K562 (cell line): ENCODE measurements at regions not wholly inside any gene's neighbourhood (a gene's known extent, or its start where the extent isn't known, plus 50 kb on each side); places are given as distances from the start of the nearest gene placed in this dataset.

ENCODE experiments used
- ATAC-seq: fragments of 200-7000 bp; cut with Tn5 transposase; 3 replicates; pipeline ENCODE4 v1.9.1; 2020; ENCODE audit warnings: moderate library complexity
- BruUV-seq: library from RNA; stranded (reverse); fragments of 400-500 nt; replicated peaks from 2 replicates; lab custom pipeline; 2021; lab: Mats Ljungman, UMichigan
- CTCF ChIA-PET: fragments of 300-600 bp; formaldehyde crosslinking; extraction: SDS; loops from one replicate; lab custom pipeline; 2021; ENCODE audit warnings: low intra/inter-chr PET ratio; lab: Yijun Ruan, JAX
- POLR2A ChIA-PET: fragments of 300-600, 350-650 bp; sonication (Branson Sonifier 250); formaldehyde crosslinking; extraction: SDS; loops from one replicate; lab custom pipeline; 2021; ENCODE audit warnings: antibody characterized with exemption, inconsistent platforms; lab: Yijun Ruan, JAX
- DNase-seq, 4 experiments: peaks; one replicate each; pipeline versions ENCODE4 v3.0.0 to v3.0.0-alpha.2; 2011 to 2018; ENCODE audit warnings: low spot score in 3 of 4, mixed read lengths in 3 of 4; ENCODE audit errors: extremely low read depth in 1 of 4
- FAIRE-seq: peaks from 2 replicates; lab custom pipeline; 2011; peaks lifted over from hg19 to GRCh38; lab: Jason Lieb, UNC
- H2AFZ ChIP-seq: 2 replicates; pipeline ENCODE4 v1.6.0; 2011; ENCODE audit warnings: low read depth, low read length, control low read depth, inconsistent platforms
- H3K27ac ChIP-seq: fragments of 200-600 bp; 3 replicates; pipeline ENCODE4 v1.8.0; 2011; ENCODE audit warnings: low read depth, mild to moderate bottlenecking, control low read depth, inconsistent platforms, low read length, moderate library complexity, mixed read lengths; ENCODE audit errors: extremely low read depth
- H3K27me3 ChIP-seq, 2 experiments: fragments of 300-600 bp in 1 of 2; 2 replicates in 1 of 2; 3 replicates in 1 of 2; pipeline versions ENCODE4 v1.6.0 to v1.8.0; 2011; ENCODE audit warnings: inconsistent platforms in 2 of 2, low read length in 2 of 2, mild to moderate bottlenecking in 1 of 2, mixed read lengths in 1 of 2, moderate library complexity in 1 of 2; ENCODE audit not compliant: control insufficient read depth in 2 of 2, insufficient read depth in 2 of 2
- H3K36me3 ChIP-seq: fragments of 300-600 bp; 3 replicates; pipeline ENCODE4 v1.8.0; 2011; ENCODE audit warnings: mild to moderate bottlenecking, low read length, inconsistent platforms; ENCODE audit not compliant: control insufficient read depth, insufficient read depth
- H3K4me1 ChIP-seq, 2 experiments: fragments of 200-600 bp in 1 of 2; replicated peaks in 1 of 2; 2 replicates in 1 of 2; 3 replicates in 1 of 2; pipeline versions ENCODE4 v1.5.1 to v1.8.0; 2011; ENCODE audit warnings: inconsistent platforms in 2 of 2, low read length in 2 of 2, mild to moderate bottlenecking in 1 of 2, mixed read lengths in 1 of 2, moderate library complexity in 1 of 2; ENCODE audit not compliant: control insufficient read depth in 2 of 2, insufficient read depth in 2 of 2
- H3K4me2 ChIP-seq: 2 replicates; pipeline ENCODE4 v1.6.1; 2011; ENCODE audit warnings: low read length, control low read depth, inconsistent platforms, mixed read lengths; ENCODE audit not compliant: insufficient read depth
- H3K4me3 ChIP-seq: fragments of 200-600 bp; sonication (generic), shearing (Covaris generic); 2 replicates; pipeline ENCODE4 v1.5.1; 2016; ENCODE audit warnings: control low read depth, inconsistent platforms
- H3K79me2 ChIP-seq: fragments of 200-600 bp; 3 replicates; pipeline ENCODE4 v1.8.0; 2011; ENCODE audit warnings: low read length, inconsistent platforms; ENCODE audit not compliant: control insufficient read depth, insufficient read depth
- H3K9ac ChIP-seq, 2 experiments: 2 replicates each; pipeline versions ENCODE4 v1.6.0 to v1.6.1; 2011; ENCODE audit warnings: low read depth in 2 of 2, low read length in 2 of 2, control low read depth in 1 of 2, inconsistent platforms in 1 of 2, mild to moderate bottlenecking in 1 of 2, mixed read lengths in 1 of 2; ENCODE audit not compliant: insufficient read depth in 1 of 2
- H3K9me1 ChIP-seq: one replicate; pipeline ENCODE4 v1.6.0; 2011; ENCODE audit warnings: inconsistent platforms, mild to moderate bottlenecking, low read length, moderate library complexity; ENCODE audit not compliant: control insufficient read depth, insufficient read depth
- H3K9me3 ChIP-seq: replicated peaks from 2 replicates; pipeline ENCODE4 v1.5.1; 2011; ENCODE audit warnings: low read depth, low read length, inconsistent platforms; ENCODE audit not compliant: control insufficient read depth, insufficient read depth
- H4K20me1 ChIP-seq: replicated peaks from 2 replicates; pipeline ENCODE4 v1.6.1; 2011; ENCODE audit warnings: low read length, inconsistent platforms, mixed read lengths; ENCODE audit not compliant: control insufficient read depth, insufficient read depth
- ARNT ChIP-seq, 2 experiments: fragments of 450-650 bp; IDR thresholded peaks; 2 replicates each; pipeline ENCODE4 v1.6.1; 2016; ENCODE audit warnings: mild to moderate bottlenecking in 1 of 2
- CBFB ChIP-seq: sonication (generic); formaldehyde crosslinking; IDR thresholded peaks from 2 replicates; pipeline ENCODE4 v1.4.0; 2020; ENCODE audit warnings: mild to moderate bottlenecking, missing genetic modification reagents
- E2F4 ChIP-seq: sonication (generic); formaldehyde crosslinking; IDR thresholded peaks from 2 replicates; pipeline ENCODE4 v1.8.0; 2022; ENCODE audit warnings: mild to moderate bottlenecking, low read depth, missing genetic modification reagents
- EHMT2 ChIP-seq: fragments of 450-650 bp; IDR thresholded peaks from 2 replicates; pipeline ENCODE4 v1.6.1; 2018; ENCODE audit warnings: antibody characterized with exemption
- GTF2E2 ChIP-seq: fragments of 200-800 bp; sonication (Bioruptor generic); IDR thresholded peaks from 2 replicates; pipeline ENCODE4 v1.6.1; 2016; ENCODE audit warnings: missing genetic modification characterization, missing compliant biosample characterization
- OTX1 ChIP-seq: fragments of 450-650 bp; formaldehyde crosslinking; IDR thresholded peaks from 2 replicates; pipeline ENCODE4 v1.4.0; 2022; ENCODE audit warnings: mild to moderate bottlenecking
- TEAD2 ChIP-seq: fragments of 450-650 bp; IDR thresholded peaks from 2 replicates; pipeline ENCODE4 v1.6.1; 2016; ENCODE audit warnings: missing genetic modification characterization, control low read depth, missing compliant biosample characterization
- XRCC5 ChIP-seq: fragments of 200-400 bp; formaldehyde crosslinking; IDR thresholded peaks from 2 replicates; pipeline ENCODE4 v1.6.1; 2017; ENCODE audit warnings: low read depth, mild to moderate bottlenecking, low read length
- ZBTB7A ChIP-seq: IDR thresholded peaks from 2 replicates; pipeline ENCODE4 v1.6.1; 2011; ENCODE audit warnings: low read depth, mild to moderate bottlenecking, low read length, moderate library complexity, borderline replicate concordance; ENCODE audit not compliant: control insufficient read depth
- ZNF280B ChIP-seq: fragments of 250-450 bp; sonication (Bioruptor Pico); IDR thresholded peaks from 2 replicates; pipeline ENCODE4 v1.5.1; 2021; ENCODE audit warnings: mild to moderate bottlenecking
- ZNF324 ChIP-seq: fragments of 250-450 bp; sonication (Bioruptor Pico); IDR thresholded peaks from 2 replicates; pipeline ENCODE4 v1.4.0; 2020; ENCODE audit warnings: mild to moderate bottlenecking
- ZNF695 ChIP-seq: fragments of 450-650 bp; formaldehyde crosslinking; IDR thresholded peaks from 2 replicates; pipeline ENCODE4 v1.4.0; 2020; ENCODE audit warnings: mild to moderate bottlenecking, moderate library complexity
- WGBS: fragments of 100-300 bp; shearing (Covaris generic); methylation state at CpG from one replicate; pipeline ENCODE4 v1.1.6; 2016; ENCODE audit warnings: low coverage, mixed read lengths; ENCODE audit not compliant: insufficient coverage; ENCODE audit errors: missing lambda C conversion rate; 5-methylcytosine and 5-hydroxymethylcytosine counted together
- in situ Hi-C: fragments of 300-500 bp; cut with MboI; formaldehyde crosslinking; loops from 4 replicates; pipeline ENCODE4 v1.15.0; 2018; ENCODE audit warnings: inconsistent platforms, mixed read lengths
- intact Hi-C: fragments of 100-400 bp; cut with micrococcal nuclease; formaldehyde crosslinking; loops from 2 replicates; pipeline ENCODE4 v1.14.2; 2022

- Histone ChIP-seq H4K20me1 (no peaks in the 10 kb centered on the region), H2AFZ (no peak overlapping the region), H3K9me1 (no peaks in the 10 kb centered on the region), H3K4me1 (no peaks in the 10 kb centered on the region), H3K27me3 (no peaks in the 10 kb centered on the region), H3K27ac (no peak overlapping the region), H3K4me2 (no peak overlapping the region), H3K4me3 (no peak overlapping the region), H3K9me3 (no peaks in the 10 kb centered on the region), H3K9ac (no peak overlapping the region), H3K79me2 (no peaks in the 10 kb centered on the region)
- no peak for FAIRE-seq
- BruUV-seq: no TSS peak
- ChIA-PET CTCF (no interaction called here), POLR2A (no interaction called here)
- intact Hi-C loops (no loop called here), in situ Hi-C loops (no loop called here)
- no peak for DNase-seq
- 13% methylated on average over 8 of the region's 8 CpGs for WGBS
- ATAC-seq: no peak
- TF ChIP-seq CBFB (CRISPR knock-in tag) (no peak), ZNF695 (CRISPR knock-in tag) (no peak), E2F4 (CRISPR knock-in tag) (no peak), ARNT (IDR thresholded peaks at IDR 0.05) (no peak), XRCC5 (no peak), OTX1 (CRISPR knock-in tag) (no peak), TEAD2 (tag) (no peak), ZNF280B (CRISPR knock-in tag) (no peak), EHMT2 (no peak), ZNF324 (CRISPR knock-in tag) (no peak), ZBTB7A (no peak), GTF2E2 (tag) (no peak)
- TF ChIP-seq, all 486 proteins: peak for 0
- no peaks in the 10 kb centered on the region for H3K36me3 ChIP-seq
Measured at GRCh38 chr14:55843718-55844403, 263.9 kb downstream of the KTN1 start.
